HG03039 (cell line): ENCODE measurements at regions not wholly inside any gene's neighbourhood (a gene's known extent, or its start where the extent isn't known, plus 50 kb on each side); places are given as distances from the start of the nearest gene placed in this dataset.
"Not testable (repeated sequence)": the region's sequence is repeated elsewhere in the genome, so short reads cannot be mapped to it uniquely, and the experiment has no call there.

Experiments used
- ATAC-seq: cut with Tn5 transposase; IDR thresholded peaks from one replicate; pipeline ENCODE4 v1.9.1; 2021; ENCODE audit warnings: mild to moderate bottlenecking, moderate library complexity; ENCODE audit not compliant: unreplicated experiment

- ATAC-seq: no peak
Measured at GRCh38 chr2:65625982-65626381, 193.6 kb upstream of the SPRED2 start.

- ATAC-seq: no peak
Measured at GRCh38 chr2:65622951-65623535, 190.6 kb upstream of the SPRED2 start.

- ATAC-seq: no peak
Measured at GRCh38 chr2:65622499-65622898, 190.1 kb upstream of the SPRED2 start.

GRCh38 chr2:65620524-65620923, 188.1 kb upstream of the SPRED2 start:
- no peak for ATAC-seq

- no peak for ATAC-seq
Measured at GRCh38 chr2:65620026-65620425, 187.6 kb upstream of the SPRED2 start.

GRCh38 chr2:65615602-65616001, 183.2 kb upstream of the SPRED2 start:
- ATAC-seq: no peak

- no peak for ATAC-seq
Measured at GRCh38 chr2:65613968-65614555, 181.7 kb upstream of the SPRED2 start.

GRCh38 chr2:65611488-65611887, 179.1 kb upstream of the SPRED2 start:
- ATAC-seq: no peak

- ATAC-seq: no peak
Measured at GRCh38 chr2:65608916-65609315, 176.5 kb upstream of the SPRED2 start.

- ATAC-seq: no peak
Measured at GRCh38 chr2:65608466-65608865, 176.1 kb upstream of the SPRED2 start.

- ATAC-seq: no peak
Measured at GRCh38 chr2:65607662-65608305, 175.4 kb upstream of the SPRED2 start.

- no peak for ATAC-seq
Measured at GRCh38 chr2:65605743-65606058, 173.3 kb upstream of the SPRED2 start.

GRCh38 chr2:65605058-65605742, 172.8 kb upstream of the SPRED2 start:
- ATAC-seq: no peak

- ATAC-seq: no peak
Measured at GRCh38 chr2:65604246-65604645, 171.8 kb upstream of the SPRED2 start.

- no peak for ATAC-seq
Measured at GRCh38 chr2:65602603-65603235, 170.3 kb upstream of the SPRED2 start.

GRCh38 chr2:65600871-65601270, 168.5 kb upstream of the SPRED2 start:
- not testable (repeated sequence) for ATAC-seq

- not testable (repeated sequence) for ATAC-seq
Measured at GRCh38 chr2:65600351-65600750, 168.0 kb upstream of the SPRED2 start.

- no peak for ATAC-seq
Measured at GRCh38 chr2:65599693-65600092, 167.3 kb upstream of the SPRED2 start.

- ATAC-seq: no peak
Measured at GRCh38 chr2:65598996-65599395, 166.6 kb upstream of the SPRED2 start.

- no peak for ATAC-seq
Measured at GRCh38 chr2:65598264-65598663, 165.9 kb upstream of the SPRED2 start.

- no peak for ATAC-seq
Measured at GRCh38 chr2:65595630-65596029, 163.2 kb upstream of the SPRED2 start.

- no peak for ATAC-seq
Measured at GRCh38 chr2:65594150-65594549, 161.8 kb upstream of the SPRED2 start.
